Retina (tissue), 1 donor: ENCODE measurements at regions not wholly inside any gene's neighbourhood (a gene's known extent, or its start where the extent isn't known, plus 50 kb on each side); places are given as distances from the start of the nearest gene placed in this dataset.
"Not testable (repeated sequence)": the region's sequence is repeated elsewhere in the genome, so short reads cannot be mapped to it uniquely, and the experiment has no call there.

Experiments
- DNase-seq: peaks from one replicate; pipeline ENCODE4 v3.0.0-alpha.2; 2016

- no peak for DNase-seq
Measured at GRCh38 chr14:66233591-66233990, 252.6 kb upstream of the CCDC196 start.

- no peak for DNase-seq
Measured at GRCh38 chr14:66234411-66234810, 251.8 kb upstream of the CCDC196 start.

GRCh38 chr14:66237741-66238140, 248.4 kb upstream of the CCDC196 start:
- no peak for DNase-seq

- no peak for DNase-seq
Measured at GRCh38 chr14:66238969-66239368, 247.2 kb upstream of the CCDC196 start.

- DNase-seq: no peak
Measured at GRCh38 chr14:66239589-66239988, 246.6 kb upstream of the CCDC196 start.

GRCh38 chr14:66240105-66240504, 246.1 kb upstream of the CCDC196 start:
- DNase-seq: no peak

- peak; percentile 49 for DNase-seq
Measured at GRCh38 chr14:66242001-66242400, 244.2 kb upstream of the CCDC196 start.

GRCh38 chr14:66244834-66245233, 241.3 kb upstream of the CCDC196 start:
- no peak for DNase-seq

GRCh38 chr14:66247662-66248193, 238.4 kb upstream of the CCDC196 start:
- DNase-seq: peak; percentile 36

GRCh38 chr14:66248256-66248655, 237.9 kb upstream of the CCDC196 start:
- DNase-seq: no peak

- DNase-seq: no peak
Measured at GRCh38 chr14:66249544-66249943, 236.6 kb upstream of the CCDC196 start.

GRCh38 chr14:66254038-66254437, 232.1 kb upstream of the CCDC196 start:
- no peak for DNase-seq

- no peak for DNase-seq
Measured at GRCh38 chr14:66268802-66269334, 217.3 kb upstream of the CCDC196 start.

GRCh38 chr14:66272221-66272620, 213.9 kb upstream of the CCDC196 start:
- no peak for DNase-seq

GRCh38 chr14:66273261-66273832, 212.8 kb upstream of the CCDC196 start:
- DNase-seq: no peak

GRCh38 chr14:66278418-66278817, 207.8 kb upstream of the CCDC196 start:
- not testable (repeated sequence) for DNase-seq

GRCh38 chr14:66281036-66281776, 205.0 kb upstream of the CCDC196 start:
- no peak for DNase-seq

- no peak for DNase-seq
Measured at GRCh38 chr14:66284346-66284745, 201.8 kb upstream of the CCDC196 start.

GRCh38 chr14:66288511-66288910, 197.7 kb upstream of the CCDC196 start:
- DNase-seq: no peak

- DNase-seq: peak; percentile 63
Measured at GRCh38 chr14:66291756-66292155, 194.4 kb upstream of the CCDC196 start.

- no peak for DNase-seq
Measured at GRCh38 chr14:66293533-66294105, 192.6 kb upstream of the CCDC196 start.

- DNase-seq: no peak
Measured at GRCh38 chr14:66295386-66295785, 190.8 kb upstream of the CCDC196 start.

GRCh38 chr14:66300886-66301285, 185.3 kb upstream of the CCDC196 start:
- DNase-seq: no peak

- no peak for DNase-seq
Measured at GRCh38 chr14:66306101-66306500, 180.1 kb upstream of the CCDC196 start.
